ENCODE measurements at regions not wholly inside any gene's neighbourhood (a gene's known extent, or its start where the extent isn't known, plus 50 kb on each side); places are given as distances from the start of the nearest gene placed in this dataset.

- no peaks in the 10 kb centered on the region for H3K9me3 ChIP-seq (replicated peaks in 1 of 3)
- no peaks in the 10 kb centered on the region for H3K27me3 ChIP-seq
- 63 to 76% (median 68%) methylated on average over 5 of the region's 5 CpGs for WGBS, 4 donors
- peaks cover 0 to 9% of the 10 kb centered on the region in 2 donors for H3K4me1 ChIP-seq (replicated peaks in 1 of 2)
- peak in 2 of 7 donors; percentile 25 to 44 for DNase-seq
- H3K4me3 ChIP-seq: no peak overlapping the region
- intact Hi-C loops (cut with DNase I): no loop called here
- no peak overlapping the region for H3K27ac ChIP-seq
- no peaks in the 10 kb centered on the region for H3K36me3 ChIP-seq (replicated peaks in 1 of 2)
- TF ChIP-seq CTCF (IDR thresholded peaks at IDR 0.05): no peak
These were observed 438.0 kb upstream of the NFE2L3 start for GRCh38 chr7:25714013-25714412.

- TF ChIP-seq CTCF (IDR thresholded peaks at IDR 0.05): no peak
- TF ChIP-seq POLR2A (IDR thresholded peaks at IDR 0.05): no peak
- no peaks in the 10 kb centered on the region for H3K27me3 ChIP-seq
- peak in 1 of 7 donors; percentile 41 for DNase-seq
- H3K4me3 ChIP-seq: no peak overlapping the region
- WGBS, 4 donors: 76 to 78% (median 77%) methylated on average over 6 of the region's 6 CpGs
- H3K36me3 ChIP-seq (replicated peaks in 1 of 2): no peaks in the 10 kb centered on the region
- no peak overlapping the region for H3K27ac ChIP-seq
- intact Hi-C loops (cut with DNase I): no loop called here
- peaks cover 0 to 9% of the 10 kb centered on the region in 2 donors for H3K4me1 ChIP-seq (replicated peaks in 1 of 2)
- H3K9me3 ChIP-seq (replicated peaks in 1 of 3): no peaks in the 10 kb centered on the region
These were observed 435.6 kb upstream of the NFE2L3 start for GRCh38 chr7:25716421-25716820.

GRCh38 chr7:25718596-25718995 is 433.4 kb upstream of the NFE2L3 start:
- TF ChIP-seq POLR2A (IDR thresholded peaks at IDR 0.05) (no peak), CTCF (IDR thresholded peaks at IDR 0.05) (no peak)
- DNase-seq: no peak
- Histone ChIP-seq H3K4me1 (replicated peaks in 1 of 2) (peaks cover 0 to 3% of the 10 kb centered on the region in 2 donors), H3K4me3 (no peak overlapping the region), H3K27me3 (no peaks in the 10 kb centered on the region), H3K36me3 (replicated peaks in 1 of 2) (no peaks in the 10 kb centered on the region), H3K27ac (no peak overlapping the region), H3K9me3 (replicated peaks in 1 of 3) (no peaks in the 10 kb centered on the region)
- 79 to 93% (median 90%) methylated on average over 4 of the region's 4 CpGs for WGBS, 4 donors
- intact Hi-C loops (cut with DNase I): no loop called here

- Histone ChIP-seq H3K9me3 (replicated peaks in 1 of 3) (no peaks in the 10 kb centered on the region), H3K27me3 (no peaks in the 10 kb centered on the region), H3K4me1 (replicated peaks in 1 of 2) (no peaks in the 10 kb centered on the region), H3K27ac (no peak overlapping the region), H3K4me3 (no peak overlapping the region), H3K36me3 (replicated peaks in 1 of 2) (no peaks in the 10 kb centered on the region)
- intact Hi-C loops (cut with DNase I): no loop called here
- no peak for TF ChIP-seq CTCF (IDR thresholded peaks at IDR 0.05)
- TF ChIP-seq POLR2A (IDR thresholded peaks at IDR 0.05): no peak
- DNase-seq: no peak
- WGBS, 4 donors: 91 to 95% (median 93%) methylated on average over 5 of the region's 5 CpGs
These were observed 432.7 kb upstream of the NFE2L3 start for GRCh38 chr7:25719190-25719896.

All from adrenal gland (tissue), 9 donors.